Muscle of leg (tissue), 3 donors: ENCODE measurements at regions not wholly inside any gene's neighbourhood (a gene's known extent, or its start where the extent isn't known, plus 50 kb on each side); places are given as distances from the start of the nearest gene placed in this dataset.

Source experiments
- DNase-seq: peaks from one replicate; pipeline ENCODE4 v3.0.0; 2013
- H3K27ac ChIP-seq: one replicate; pipeline ENCODE4 v1.5.1; 2013; ENCODE audit warnings: mild to moderate bottlenecking, low read length, control low read depth
- H3K27me3 ChIP-seq: one replicate; pipeline ENCODE4 v1.6.1; 2013; ENCODE audit warnings: low read length; ENCODE audit not compliant: control insufficient read depth, insufficient read depth
- H3K36me3 ChIP-seq: one replicate; pipeline ENCODE4 v1.6.1; 2013; ENCODE audit warnings: low read length; ENCODE audit not compliant: control insufficient read depth, insufficient read depth
- H3K4me1 ChIP-seq: one replicate; pipeline ENCODE4 v1.6.1; 2013; ENCODE audit warnings: low read length; ENCODE audit not compliant: control insufficient read depth, insufficient read depth
- H3K4me3 ChIP-seq: one replicate; pipeline ENCODE4 v1.5.1; 2013; ENCODE audit warnings: low read length, control low read depth
- H3K9me3 ChIP-seq: replicated peaks from 2 replicates; pipeline ENCODE4 v1.6.1; 2013; ENCODE audit warnings: low read depth, low read length; ENCODE audit not compliant: control insufficient read depth
- WGBS: methylation state at CpG from one replicate; pipeline ENCODE4 v1.1.5; 2013; ENCODE audit warnings: missing lambda C conversion rate; ENCODE audit not compliant: insufficient coverage; 5-methylcytosine and 5-hydroxymethylcytosine counted together

- DNase-seq, result no peak
- peaks cover 24% of the 10 kb centered on the region for H3K27me3 ChIP-seq
- no peaks in the 10 kb centered on the region for H3K36me3 ChIP-seq
- no peaks in the 10 kb centered on the region for H3K4me1 ChIP-seq
- H3K27ac ChIP-seq, result no peak overlapping the region
- WGBS, result 82% methylated on average over 3 of the region's 4 CpGs
- H3K4me3 ChIP-seq, result no peak overlapping the region
- no peaks in the 10 kb centered on the region for H3K9me3 ChIP-seq
Observed at GRCh38 chrX:20472620-20473258, 206.0 kb upstream of the RPS6KA3 start.

- DNase-seq, result no peak
- Histone ChIP-seq H3K4me1 (no peaks in the 10 kb centered on the region), H3K4me3 (no peak overlapping the region), H3K9me3 (no peaks in the 10 kb centered on the region), H3K36me3 (no peaks in the 10 kb centered on the region), H3K27ac (no peak overlapping the region), H3K27me3 (peaks cover 23% of the 10 kb centered on the region)
- no CpG with 5 or more reads among the region's 1 CpG for WGBS
Observed at GRCh38 chrX:20472148-20472547, 205.4 kb upstream of the RPS6KA3 start.

- no peaks in the 10 kb centered on the region for H3K36me3 ChIP-seq
- no peak overlapping the region for H3K4me3 ChIP-seq
- no peaks in the 10 kb centered on the region for H3K4me1 ChIP-seq
- no peak for DNase-seq
- H3K9me3 ChIP-seq, result no peaks in the 10 kb centered on the region
- peaks cover 23% of the 10 kb centered on the region for H3K27me3 ChIP-seq
- no peak overlapping the region for H3K27ac ChIP-seq
Observed at GRCh38 chrX:20471483-20471882, 204.8 kb upstream of the RPS6KA3 start.

GRCh38 chrX:20463296-20464075 is 196.8 kb upstream of the RPS6KA3 start:
- no peaks in the 10 kb centered on the region for H3K4me1 ChIP-seq
- no peaks in the 10 kb centered on the region for H3K36me3 ChIP-seq
- DNase-seq, result no peak
- H3K27ac ChIP-seq, result no peak overlapping the region
- no peaks in the 10 kb centered on the region for H3K9me3 ChIP-seq
- H3K4me3 ChIP-seq, result no peak overlapping the region
- peaks cover 12% of the 10 kb centered on the region for H3K27me3 ChIP-seq
- no CpG with 5 or more reads among the region's 3 CpGs for WGBS

GRCh38 chrX:20461576-20461975 is 194.9 kb upstream of the RPS6KA3 start:
- no peak overlapping the region for H3K27ac ChIP-seq
- H3K27me3 ChIP-seq, result peaks cover 10% of the 10 kb centered on the region
- no peaks in the 10 kb centered on the region for H3K36me3 ChIP-seq
- WGBS, result no CpG with 5 or more reads among the region's 3 CpGs
- H3K4me1 ChIP-seq, result no peaks in the 10 kb centered on the region
- DNase-seq, result no peak
- H3K4me3 ChIP-seq, result no peak overlapping the region
- H3K9me3 ChIP-seq, result no peaks in the 10 kb centered on the region

- Histone ChIP-seq H3K36me3 (no peaks in the 10 kb centered on the region), H3K27ac (no peak overlapping the region), H3K4me3 (no peak overlapping the region), H3K9me3 (no peaks in the 10 kb centered on the region), H3K4me1 (no peaks in the 10 kb centered on the region), H3K27me3 (peaks cover 14% of the 10 kb centered on the region)
- DNase-seq, result no peak
- no CpG with 5 or more reads among the region's 1 CpG for WGBS
Observed at GRCh38 chrX:20461002-20461401, 194.3 kb upstream of the RPS6KA3 start.

- no peak overlapping the region for H3K4me3 ChIP-seq
- H3K27me3 ChIP-seq, result peaks cover 11% of the 10 kb centered on the region
- no peaks in the 10 kb centered on the region for H3K4me1 ChIP-seq
- WGBS, result 52% methylated on average over 2 of the region's 6 CpGs
- DNase-seq, result no peak
- H3K27ac ChIP-seq, result no peak overlapping the region
- no peaks in the 10 kb centered on the region for H3K9me3 ChIP-seq
- H3K36me3 ChIP-seq, result no peaks in the 10 kb centered on the region
Observed at GRCh38 chrX:20459410-20460350, 193.0 kb upstream of the RPS6KA3 start.

- peaks cover 15% of the 10 kb centered on the region for H3K27me3 ChIP-seq
- no CpG with 5 or more reads among the region's 1 CpG for WGBS
- no peaks in the 10 kb centered on the region for H3K4me1 ChIP-seq
- H3K27ac ChIP-seq, result no peak overlapping the region
- no peak for DNase-seq
- no peaks in the 10 kb centered on the region for H3K9me3 ChIP-seq
- H3K4me3 ChIP-seq, result no peak overlapping the region
- no peaks in the 10 kb centered on the region for H3K36me3 ChIP-seq
Observed at GRCh38 chrX:20456971-20457370, 190.3 kb upstream of the RPS6KA3 start.

- Histone ChIP-seq H3K27me3 (peaks cover 23% of the 10 kb centered on the region), H3K4me1 (no peaks in the 10 kb centered on the region), H3K27ac (no peak overlapping the region), H3K9me3 (no peaks in the 10 kb centered on the region), H3K4me3 (no peak overlapping the region), H3K36me3 (no peaks in the 10 kb centered on the region)
- 40% methylated on average over 2 of the region's 3 CpGs for WGBS
- DNase-seq, result no peak
Observed at GRCh38 chrX:20455001-20455400, 188.3 kb upstream of the RPS6KA3 start.

- no peak overlapping the region for H3K27ac ChIP-seq
- no peak overlapping the region for H3K4me3 ChIP-seq
- peaks cover 23% of the 10 kb centered on the region for H3K27me3 ChIP-seq
- WGBS, result 38% methylated on average over 1 of the region's 3 CpGs
- no peaks in the 10 kb centered on the region for H3K9me3 ChIP-seq
- DNase-seq, result no peak
- no peaks in the 10 kb centered on the region for H3K4me1 ChIP-seq
- H3K36me3 ChIP-seq, result no peaks in the 10 kb centered on the region
Observed at GRCh38 chrX:20454117-20454516, 187.4 kb upstream of the RPS6KA3 start.
